ENCODE measurements at regions not wholly inside any gene's neighbourhood (a gene's known extent, or its start where the extent isn't known, plus 50 kb on each side); places are given as distances from the start of the nearest gene placed in this dataset.
A peak's percentile ranks its signal among the peaks of the same experiment; 100 is the strongest.

- no peak for TF ChIP-seq EZH2 (IDR thresholded peaks at IDR 0.05; ENCODE audit: low read length, missing control alignments)
- TF ChIP-seq CTCF (conservative IDR thresholded peaks at IDR 0.05 in 1 of 2, IDR thresholded peaks at IDR 0.05 in 1 of 2; ENCODE audit: low read depth in 1 of 2, low read length in 2 of 2): no peak
- Histone ChIP-seq H3K4me2 (ENCODE audit: extremely low read depth, insufficient read depth, low read length) (no peak overlapping the region), H3K4me1 (ENCODE audit: control insufficient read depth, extremely low read depth, insufficient read depth, low read length) (no peaks in the 10 kb centered on the region), H3K4me3 (replicated peaks in 1 of 4; ENCODE audit: control extremely low read depth in 1 of 4, insufficient read depth in 1 of 4, low read depth in 3 of 4, low read length in 4 of 4) (no peak overlapping the region), H4K20me1 (ENCODE audit: control insufficient read depth, extremely low read depth, insufficient read depth, low read length) (no peaks in the 10 kb centered on the region), H3K9ac (ENCODE audit: insufficient read depth, low read length) (no peak overlapping the region), H3K9me3 (ENCODE audit: control insufficient read depth, insufficient read depth, low read depth, low read length) (no peaks in the 10 kb centered on the region), H3K79me2 (ENCODE audit: control insufficient read depth, insufficient read depth, low read length) (no peaks in the 10 kb centered on the region), H3K27me3 (ENCODE audit: control insufficient read depth, insufficient read depth, low read length) (no peaks in the 10 kb centered on the region), H3K36me3 (ENCODE audit: control insufficient read depth, insufficient read depth, low read length) (no peaks in the 10 kb centered on the region), H3K27ac (ENCODE audit: insufficient read depth, low read length) (no peak overlapping the region), H2AFZ (ENCODE audit: low read length) (no peak overlapping the region)
- no peak for DNase-seq (ENCODE audit: low read depth in 2 of 2)
Observed at GRCh38 chr7:17070231-17070708, 188.5 kb upstream of the AGR3 start.

- no peaks in the 10 kb centered on the region for H3K9me3 ChIP-seq (ENCODE audit: control insufficient read depth, insufficient read depth, low read depth, low read length)
- no peaks in the 10 kb centered on the region for H3K36me3 ChIP-seq (ENCODE audit: control insufficient read depth, insufficient read depth, low read length)
- no peak overlapping the region for H2AFZ ChIP-seq (ENCODE audit: low read length)
- no peak overlapping the region for H3K4me3 ChIP-seq (replicated peaks in 1 of 4; ENCODE audit: control extremely low read depth in 1 of 4, insufficient read depth in 1 of 4, low read depth in 3 of 4, low read length in 4 of 4)
- no peak for DNase-seq (ENCODE audit: low read depth in 2 of 2)
- H3K4me1 ChIP-seq (ENCODE audit: control insufficient read depth, extremely low read depth, insufficient read depth, low read length): no peaks in the 10 kb centered on the region
- no peak overlapping the region for H3K27ac ChIP-seq (ENCODE audit: insufficient read depth, low read length)
- no peaks in the 10 kb centered on the region for H4K20me1 ChIP-seq (ENCODE audit: control insufficient read depth, extremely low read depth, insufficient read depth, low read length)
- no peaks in the 10 kb centered on the region for H3K79me2 ChIP-seq (ENCODE audit: control insufficient read depth, insufficient read depth, low read length)
- no peak overlapping the region for H3K4me2 ChIP-seq (ENCODE audit: extremely low read depth, insufficient read depth, low read length)
- H3K9ac ChIP-seq (ENCODE audit: insufficient read depth, low read length): no peak overlapping the region
- TF ChIP-seq EZH2 (IDR thresholded peaks at IDR 0.05; ENCODE audit: low read length, missing control alignments) (no peak), CTCF (conservative IDR thresholded peaks at IDR 0.05 in 1 of 2, IDR thresholded peaks at IDR 0.05 in 1 of 2; ENCODE audit: low read depth in 1 of 2, low read length in 2 of 2) (no peak)
- no peaks in the 10 kb centered on the region for H3K27me3 ChIP-seq (ENCODE audit: control insufficient read depth, insufficient read depth, low read length)
Observed at GRCh38 chr7:17071866-17072265, 190.1 kb upstream of the AGR3 start.

- no peaks in the 10 kb centered on the region for H4K20me1 ChIP-seq (ENCODE audit: control insufficient read depth, extremely low read depth, insufficient read depth, low read length)
- no peak overlapping the region for H2AFZ ChIP-seq (ENCODE audit: low read length)
- H3K4me2 ChIP-seq (ENCODE audit: extremely low read depth, insufficient read depth, low read length): no peak overlapping the region
- no peak overlapping the region for H3K27ac ChIP-seq (ENCODE audit: insufficient read depth, low read length)
- no peak overlapping the region for H3K9ac ChIP-seq (ENCODE audit: insufficient read depth, low read length)
- H3K36me3 ChIP-seq (ENCODE audit: control insufficient read depth, insufficient read depth, low read length): no peaks in the 10 kb centered on the region
- H3K9me3 ChIP-seq (ENCODE audit: control insufficient read depth, insufficient read depth, low read depth, low read length): no peaks in the 10 kb centered on the region
- H3K27me3 ChIP-seq (ENCODE audit: control insufficient read depth, insufficient read depth, low read length): no peaks in the 10 kb centered on the region
- TF ChIP-seq CTCF (conservative IDR thresholded peaks at IDR 0.05 in 1 of 2, IDR thresholded peaks at IDR 0.05 in 1 of 2; ENCODE audit: low read depth in 1 of 2, low read length in 2 of 2): no peak
- no peak for TF ChIP-seq EZH2 (IDR thresholded peaks at IDR 0.05; ENCODE audit: low read length, missing control alignments)
- H3K4me1 ChIP-seq (ENCODE audit: control insufficient read depth, extremely low read depth, insufficient read depth, low read length): no peaks in the 10 kb centered on the region
- no peak overlapping the region for H3K4me3 ChIP-seq (replicated peaks in 1 of 4; ENCODE audit: control extremely low read depth in 1 of 4, insufficient read depth in 1 of 4, low read depth in 3 of 4, low read length in 4 of 4)
- DNase-seq (ENCODE audit: low read depth in 2 of 2): peak in 1 of 2 donors; percentile 34
- no peaks in the 10 kb centered on the region for H3K79me2 ChIP-seq (ENCODE audit: control insufficient read depth, insufficient read depth, low read length)
Observed at GRCh38 chr7:17075601-17076255, 193.9 kb upstream of the AGR3 start.

All from fibroblast of lung (primary cell).